NCI-H82 (cell line): ENCODE measurements at regions not wholly inside any gene's neighbourhood (a gene's known extent, or its start where the extent isn't known, plus 50 kb on each side); places are given as distances from the start of the nearest gene placed in this dataset.

Experiments
- DNase-seq: peaks from one replicate; lab custom pipeline; 2025; lab: John Stamatoyannopoulos, UW

DNA sequence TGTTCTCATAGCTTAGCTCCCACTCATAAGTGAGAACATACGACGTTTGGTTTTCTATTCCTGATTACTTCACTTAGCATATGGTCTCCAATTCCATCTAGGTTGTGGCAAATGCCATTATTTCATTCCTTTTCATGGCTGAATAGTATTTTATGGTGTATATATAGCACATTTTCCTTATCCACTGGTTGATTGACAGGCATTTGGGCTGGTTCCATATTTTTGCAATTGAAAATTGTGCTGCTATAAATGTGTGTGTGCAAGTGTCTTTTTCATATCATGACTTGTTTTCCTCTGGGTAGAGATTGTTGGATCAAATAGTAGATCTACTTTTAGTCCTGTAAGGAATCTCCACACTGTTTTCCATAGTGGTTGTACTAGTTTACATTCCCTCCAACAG lies 133.0 kb upstream of the TAB2 start:
- DNase-seq: no peak

DNA sequence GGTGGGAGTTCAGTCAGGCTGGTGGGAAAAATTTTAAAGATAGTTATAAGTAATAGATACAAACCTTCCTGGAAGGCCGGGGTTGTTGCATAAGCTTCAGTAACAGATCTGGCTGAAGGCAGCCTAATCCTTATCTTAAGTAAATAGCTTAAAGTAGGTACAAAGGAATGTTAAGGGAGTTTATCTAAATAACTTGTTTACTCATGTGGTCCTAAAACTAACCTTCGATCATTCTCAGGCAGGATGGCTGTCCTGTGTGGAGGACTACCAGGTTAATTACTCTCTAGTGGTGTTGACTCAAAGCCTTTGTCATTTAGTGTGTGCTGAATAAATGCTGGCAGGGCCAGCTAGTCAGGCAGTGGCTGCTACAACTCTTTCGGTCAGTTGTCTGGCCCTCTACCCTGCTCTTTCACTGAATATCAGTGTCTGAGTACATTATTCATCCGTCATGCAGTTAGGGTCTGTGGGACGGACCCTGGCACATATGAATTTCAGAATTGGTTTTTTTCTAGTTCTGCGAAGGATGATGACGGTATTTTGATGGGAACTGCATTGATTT lies 131.6 kb upstream of the TAB2 start:
- DNase-seq: no peak

GRCh38 chr6:149186873-149187272 lies 130.6 kb upstream of the TAB2 start:
- no peak for DNase-seq

GRCh38 chr6:149190224-149190831 lies 127.2 kb upstream of the TAB2 start:
- peak; percentile 20 for DNase-seq

GRCh38 chr6:149194820-149195558 lies 122.5 kb upstream of the TAB2 start:
- no peak for DNase-seq

GRCh38 chr6:149196091-149196490 lies 121.4 kb upstream of the TAB2 start:
- DNase-seq: no peak

DNA sequence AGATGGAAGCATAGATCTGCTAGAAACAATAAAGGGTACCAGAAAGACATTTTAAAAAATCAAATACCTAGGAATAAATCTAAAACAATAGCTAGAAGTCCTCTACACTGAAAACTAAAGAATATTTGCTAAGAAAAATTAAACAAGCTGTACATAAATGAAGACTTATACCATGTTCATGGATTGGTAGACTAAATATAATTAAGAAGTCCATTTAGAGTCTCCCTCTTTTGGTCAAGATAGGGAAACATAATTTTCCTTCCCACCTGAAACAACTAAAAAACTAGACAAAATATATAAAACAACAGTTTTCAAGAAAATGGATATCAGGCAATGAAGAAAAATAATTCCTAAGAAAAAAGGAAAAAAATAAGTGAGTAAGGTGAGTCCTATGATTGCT lies 120.0 kb upstream of the TAB2 start:
- DNase-seq: no peak

GRCh38 chr6:149198265-149198664 lies 119.2 kb upstream of the TAB2 start:
- no peak for DNase-seq

GRCh38 chr6:149200282-149200945 lies 117.1 kb upstream of the TAB2 start:
- no peak for DNase-seq

DNA sequence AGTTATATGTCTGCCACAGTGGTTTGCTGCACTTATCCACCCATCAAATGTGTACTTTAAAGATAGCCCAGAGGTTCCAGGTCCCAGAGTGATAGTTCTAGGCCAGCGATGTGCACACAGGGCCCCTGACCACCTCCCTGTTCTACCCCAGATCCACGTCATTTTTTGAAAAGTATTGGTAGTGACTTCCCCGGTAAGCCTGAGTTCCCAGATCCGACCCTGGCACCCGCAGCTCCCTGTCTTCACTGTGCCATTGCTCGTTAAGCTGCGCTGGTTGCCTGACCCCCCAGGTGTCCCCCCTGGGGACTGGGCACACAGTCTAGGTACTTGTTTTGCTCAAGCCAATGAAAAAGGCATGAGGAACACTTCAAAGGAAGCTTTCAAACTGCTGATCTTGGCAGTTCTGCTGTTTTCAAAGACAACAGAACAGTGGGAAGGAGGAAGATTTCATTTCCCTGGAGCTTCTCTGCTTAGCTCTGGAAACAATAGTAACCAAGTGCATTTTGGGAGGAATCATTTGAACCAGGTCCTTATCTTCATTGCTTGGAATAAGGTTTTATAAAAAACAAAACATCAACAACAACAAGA lies 116.3 kb upstream of the TAB2 start:
- no peak for DNase-seq

- DNase-seq: no peak
Measured at GRCh38 chr6:149202100-149202499, 115.4 kb upstream of the TAB2 start.

DNA sequence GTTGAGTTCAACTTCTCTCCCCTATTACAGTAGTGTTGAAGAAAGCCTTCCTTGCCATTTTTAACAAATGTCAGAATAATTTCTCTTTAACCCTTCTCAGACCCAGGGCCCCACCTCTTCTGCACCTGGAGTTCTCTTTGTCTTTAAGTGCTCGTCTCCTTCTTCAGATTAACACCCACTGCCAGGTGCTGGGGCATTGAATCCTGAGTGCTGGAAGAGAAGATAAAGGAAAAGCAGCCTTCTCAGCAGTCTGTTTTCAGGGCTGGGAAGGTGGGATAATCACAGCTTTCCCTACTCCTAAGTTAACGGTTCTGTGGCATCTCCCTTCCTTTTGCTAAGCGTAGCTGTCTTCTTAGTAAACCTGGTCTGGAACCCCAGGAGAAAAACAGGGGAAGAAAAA lies 114.6 kb upstream of the TAB2 start:
- peak; percentile 5 for DNase-seq

- no peak for DNase-seq
Measured at GRCh38 chr6:149203509-149203908, 114.0 kb upstream of the TAB2 start.

DNA sequence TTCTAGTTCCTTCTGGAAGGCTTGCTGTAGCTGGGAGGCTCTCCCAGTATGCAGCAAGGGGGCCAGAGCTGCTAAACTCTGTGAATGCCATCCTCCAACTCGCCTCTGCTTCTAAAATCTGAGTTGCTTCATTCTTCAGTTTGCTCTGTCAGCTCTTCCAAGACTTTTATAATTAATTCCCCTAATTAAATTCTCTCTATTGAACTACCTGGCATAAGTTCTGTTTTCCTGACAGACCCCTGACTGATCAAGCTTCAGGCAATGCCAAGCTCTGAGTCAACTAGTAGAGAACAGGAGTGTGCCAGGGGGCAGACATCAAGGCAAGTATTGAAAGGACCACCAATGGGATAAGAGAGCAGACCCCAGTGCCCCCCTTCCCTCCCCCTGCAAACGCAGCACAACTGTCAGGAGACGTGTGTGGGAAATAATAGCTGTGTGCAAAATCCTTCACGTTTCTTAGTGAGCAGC lies 109.3 kb upstream of the TAB2 start:
- no peak for DNase-seq

DNA sequence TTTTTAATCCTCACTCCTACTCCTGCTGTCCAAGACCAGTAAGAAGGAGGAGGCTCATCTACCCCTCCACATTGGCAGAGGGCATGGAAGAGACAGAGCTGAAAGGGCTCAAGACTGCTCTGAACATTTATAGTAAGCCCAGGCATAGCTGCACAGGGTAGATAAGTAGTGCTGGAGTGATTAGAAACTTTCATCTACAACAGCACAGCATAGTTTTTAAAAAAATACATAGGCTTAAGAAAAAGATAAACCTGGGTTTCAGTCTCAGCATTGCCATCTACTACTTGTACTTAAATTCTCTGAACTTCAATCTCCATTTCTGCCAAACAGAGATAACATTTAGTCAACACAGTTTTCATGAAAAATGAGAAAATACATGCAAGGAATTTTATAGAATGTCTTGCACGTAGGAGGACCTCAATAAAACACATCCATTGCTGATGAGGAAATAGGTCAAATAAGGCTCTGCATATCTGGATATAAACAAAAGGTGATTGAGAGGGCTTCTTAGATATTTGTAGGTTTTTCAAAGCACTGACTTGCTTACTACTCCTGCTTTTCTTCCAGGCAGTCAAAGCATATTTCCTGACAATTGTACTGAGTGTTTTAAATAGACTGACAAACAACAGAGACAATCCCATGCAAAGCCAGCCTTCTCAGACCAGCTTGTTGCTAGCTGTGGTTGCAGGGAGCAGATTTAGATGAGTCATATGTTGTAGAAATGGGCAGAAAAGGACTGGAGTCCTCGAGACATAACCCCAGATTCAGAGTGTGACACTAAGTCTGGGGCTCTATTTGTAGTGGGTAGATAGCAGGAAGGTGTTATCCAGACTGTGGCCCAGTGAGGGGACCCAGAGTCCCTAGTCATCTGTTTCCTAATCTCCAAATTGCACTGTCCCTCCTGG lies 107.4 kb upstream of the TAB2 start:
- no peak for DNase-seq

DNA sequence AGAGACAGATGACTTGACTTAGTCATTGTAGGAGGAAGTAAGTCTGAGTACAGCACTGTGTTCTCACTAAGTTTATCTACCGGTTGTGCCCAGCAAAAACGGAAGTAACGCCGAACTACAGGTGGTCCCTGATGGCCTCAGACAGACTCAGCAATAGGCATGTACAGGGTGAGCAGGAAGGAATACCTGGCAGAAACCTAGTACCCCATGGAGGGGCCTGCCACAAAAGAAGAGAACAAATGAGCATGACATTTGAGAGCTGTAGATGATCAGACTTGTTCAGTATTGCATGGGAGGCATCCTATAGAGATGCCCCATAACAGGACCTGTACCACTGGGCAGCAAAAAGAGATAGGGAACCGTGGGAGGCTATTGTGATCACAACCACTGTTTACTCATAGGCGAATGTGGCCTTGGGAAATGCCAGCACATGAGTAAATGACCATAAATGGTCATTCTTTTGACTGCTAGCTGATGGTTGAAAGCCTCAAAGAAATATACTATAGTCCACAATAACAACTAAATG lies 106.4 kb upstream of the TAB2 start:
- no peak for DNase-seq

- DNase-seq: no peak
Measured at GRCh38 chr6:149212206-149212605, 105.3 kb upstream of the TAB2 start.

DNA sequence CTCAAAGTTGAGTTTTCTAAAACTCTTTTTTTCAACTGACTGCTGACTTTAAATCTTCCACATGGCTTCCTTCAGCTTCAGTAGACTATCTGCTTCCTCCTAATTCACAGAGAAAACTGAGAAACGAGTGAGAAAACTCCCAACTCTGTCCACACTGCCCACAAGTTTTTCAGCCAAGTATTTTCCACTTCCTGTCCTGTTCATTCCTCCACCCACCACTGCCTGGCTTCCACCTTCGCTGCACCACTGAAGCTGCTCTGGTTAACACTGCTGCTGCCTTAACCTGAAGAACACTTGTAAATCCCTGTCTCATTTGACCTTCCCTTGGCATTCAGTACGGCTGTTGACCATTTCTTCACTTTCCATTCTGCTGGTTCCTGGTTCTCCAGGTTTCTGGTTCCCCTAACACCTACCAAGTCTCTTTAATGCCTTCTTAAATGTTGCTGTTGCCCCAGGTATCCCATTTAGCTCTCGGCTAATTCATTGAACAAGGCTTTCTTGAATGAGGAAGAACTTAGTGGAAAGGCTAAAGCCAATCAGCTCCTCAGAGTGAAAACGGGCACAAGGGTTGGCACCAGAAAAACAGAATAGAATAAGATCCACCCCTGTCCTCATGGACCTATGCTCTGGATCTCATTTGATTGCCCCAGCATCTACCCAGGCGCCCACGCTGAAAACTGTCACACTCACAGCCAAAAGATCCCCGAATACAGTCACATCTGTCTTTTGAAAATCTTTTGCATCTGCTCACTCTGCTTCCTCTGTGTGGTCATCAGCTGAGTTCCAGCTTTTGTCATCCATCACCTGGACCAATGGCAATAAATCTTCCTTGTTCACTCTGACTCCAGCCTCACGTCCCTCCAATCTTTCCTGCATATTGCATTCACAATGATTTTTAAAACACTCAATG lies 104.4 kb upstream of the TAB2 start:
- DNase-seq: no peak

DNA sequence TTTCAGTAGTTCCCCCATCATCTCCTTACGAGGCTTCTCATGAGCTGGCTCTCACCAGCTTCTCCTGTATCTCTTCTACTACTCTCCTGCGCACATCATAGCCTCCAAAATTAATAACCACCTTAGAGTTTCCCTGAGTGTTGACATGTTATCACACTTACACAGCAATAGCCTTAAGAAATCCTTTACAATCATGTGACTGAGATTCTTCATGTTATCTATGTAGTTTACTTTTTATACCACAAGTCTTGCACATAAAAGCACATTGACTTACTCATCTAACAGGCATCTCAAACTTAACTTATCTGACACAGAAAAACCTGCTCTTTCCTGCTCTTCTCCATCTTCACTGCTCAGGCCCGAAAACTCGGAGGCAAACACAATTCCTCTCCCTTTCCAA lies 103.7 kb upstream of the TAB2 start:
- no peak for DNase-seq

DNA sequence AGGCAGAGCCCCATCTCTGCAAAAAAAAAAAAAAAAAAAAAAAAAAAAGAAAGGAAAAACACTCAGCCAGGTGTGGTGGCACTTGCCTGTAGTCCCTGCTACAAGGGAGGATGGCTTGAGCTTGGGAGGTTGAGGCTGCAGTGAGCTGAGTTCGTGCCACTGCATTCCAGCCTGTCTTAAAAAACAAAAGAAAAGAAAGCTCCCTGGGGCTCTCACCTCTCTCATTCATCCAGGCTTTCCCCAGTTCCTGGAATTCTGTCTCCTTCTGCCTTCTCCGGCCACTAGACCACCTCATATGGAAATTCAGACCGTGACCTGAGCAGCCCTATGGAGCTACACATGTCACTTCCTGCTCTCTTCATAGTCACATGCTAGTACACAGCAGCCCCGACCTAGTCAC lies 101.1 kb upstream of the TAB2 start:
- DNase-seq: no peak
